WTC11 (cell line): ENCODE measurements at regions not wholly inside any gene's neighbourhood (a gene's known extent, or its start where the extent isn't known, plus 50 kb on each side); places are given as distances from the start of the nearest gene placed in this dataset.

Experiments used
- ATAC-seq: fragments of 200-7000 bp; cut with Tn5 transposase; 2 replicates; pipeline ENCODE4 v1.10.0; 2021; ENCODE audit warnings: mild to moderate bottlenecking, moderate library complexity
- CTCF ChIA-PET: fragments of 300-600 bp; sonication (Branson Sonifier 250); formaldehyde crosslinking; loops from one replicate; lab custom pipeline; 2021; ENCODE audit warnings: antibody characterized with exemption; lab: Charles Lee
- POLR2A ChIA-PET: fragments of 350-600 bp; sonication (Branson Sonifier 250); formaldehyde crosslinking; loops from one replicate; lab custom pipeline; 2021; ENCODE audit warnings: antibody characterized with exemption; lab: Charles Lee
- DNase-seq: peaks from one replicate; pipeline ENCODE4 v3.0.0; 2021; ENCODE audit warnings: low spot score
- H3K27ac Mint-ChIP-seq: 2 replicates; pipeline ENCODE4 v1.8.0; 2021; ENCODE audit warnings: mixed read lengths
- H3K27me3 Mint-ChIP-seq: 2 replicates; pipeline ENCODE4 v1.8.0; 2021; ENCODE audit warnings: low read depth, mild to moderate bottlenecking, moderate library complexity, mixed read lengths
- H3K36me3 Mint-ChIP-seq: 2 replicates; pipeline ENCODE4 v1.8.0; 2021; ENCODE audit warnings: mixed read lengths
- H3K4me1 Mint-ChIP-seq: 2 replicates; pipeline ENCODE4 v1.8.0; 2022; ENCODE audit warnings: mixed read lengths
- H3K4me3 Mint-ChIP-seq: 2 replicates; pipeline ENCODE4 v1.8.0; 2021; ENCODE audit warnings: mild to moderate bottlenecking, moderate library complexity, mixed read lengths
- H3K9me3 Mint-ChIP-seq: 2 replicates; pipeline ENCODE4 v1.8.0; 2021; ENCODE audit warnings: mixed read lengths
- CBFB ChIP-seq: sonication (generic); formaldehyde crosslinking; IDR thresholded peaks from 2 replicates; pipeline ENCODE4 v1.8.1; 2022; ENCODE audit warnings: mild to moderate bottlenecking, low read depth, missing genetic modification reagents
- CDX4 ChIP-seq: fragments of 250-450 bp; sonication (Bioruptor Pico); IDR thresholded peaks from 2 replicates; pipeline ENCODE4 v1.9.0; 2021; ENCODE audit warnings: moderate library complexity, mild to moderate bottlenecking, inconsistent platforms, borderline replicate concordance
- CREB1 ChIP-seq: sonication (generic); formaldehyde crosslinking; IDR thresholded peaks from 2 replicates; pipeline ENCODE4 v1.8.0; 2023; ENCODE audit warnings: mild to moderate bottlenecking, missing genetic modification reagents
- GRHL2 ChIP-seq: fragments of 250-450 bp; sonication (Bioruptor Pico); IDR thresholded peaks from 2 replicates; pipeline ENCODE4 v1.8.0; 2022; ENCODE audit warnings: mild to moderate bottlenecking, moderate library complexity; ENCODE audit not compliant: insufficient replicate concordance, severe bottlenecking
- GTF2I ChIP-seq: fragments of 250-450 bp; sonication (Bioruptor Pico); conservative IDR thresholded peaks from 2 replicates; pipeline ENCODE4 v1.4.0; 2021; ENCODE audit warnings: mild to moderate bottlenecking
- NFE2L1 ChIP-seq: sonication (generic); formaldehyde crosslinking; IDR thresholded peaks from 2 replicates; pipeline ENCODE4 v1.8.1; 2023; ENCODE audit warnings: missing genetic modification reagents
- NFYB ChIP-seq: sonication (generic); formaldehyde crosslinking; conservative IDR thresholded peaks from 2 replicates; pipeline ENCODE4 v1.8.0; 2022; ENCODE audit warnings: low read depth, missing genetic modification reagents
- PRRX2 ChIP-seq: fragments of 250-450 bp; sonication (Bioruptor Pico); IDR thresholded peaks from 2 replicates; pipeline ENCODE4 v1.8.0; 2021; ENCODE audit warnings: mild to moderate bottlenecking
- SMAD3 ChIP-seq: sonication (generic); formaldehyde crosslinking; IDR thresholded peaks from 2 replicates; pipeline ENCODE4 v1.8.0; 2022; ENCODE audit warnings: missing genetic modification reagents, mild to moderate bottlenecking, borderline replicate concordance
- SP1 ChIP-seq: sonication (generic); formaldehyde crosslinking; conservative IDR thresholded peaks from 2 replicates; pipeline ENCODE4 v1.8.1; 2022; ENCODE audit warnings: missing genetic modification reagents
- ZNF317 ChIP-seq: sonication (generic); formaldehyde crosslinking; IDR thresholded peaks from 2 replicates; pipeline ENCODE4 v1.8.1; 2023; ENCODE audit warnings: low read depth, mild to moderate bottlenecking, moderate library complexity, missing genetic modification reagents, borderline replicate concordance
- TF ChIP-seq, protein P1 (sequence below): sonication (generic); formaldehyde crosslinking; IDR thresholded peaks from 2 replicates; pipeline ENCODE4 v1.8.1; 2023; ENCODE audit warnings: mild to moderate bottlenecking, missing genetic modification reagents
- TF ChIP-seq, protein P2 (sequence below): sonication (generic); formaldehyde crosslinking; IDR thresholded peaks from 2 replicates; pipeline ENCODE4 v1.8.1; 2023; ENCODE audit warnings: mild to moderate bottlenecking, missing genetic modification reagents, moderate library complexity
- TF ChIP-seq, protein P3 (sequence below): sonication (generic); formaldehyde crosslinking; IDR thresholded peaks from 2 replicates; pipeline ENCODE4 v1.8.1; 2023; ENCODE audit warnings: mild to moderate bottlenecking, moderate library complexity, missing genetic modification reagents
- TF ChIP-seq, protein P4 (sequence below): fragments of 250-450 bp; sonication (Bioruptor Pico); IDR thresholded peaks from 2 replicates; pipeline ENCODE4 v1.9.0; 2021; ENCODE audit warnings: mild to moderate bottlenecking

- no peak overlapping the region for H3K27ac Mint-ChIP-seq
- POLR2A ChIA-PET: no interaction called here
These were observed 124.0 kb downstream of the RTP5 start for GRCh38 chr2:241993386-241994005.

GRCh38 chr2:241994086-241994485 is 124.6 kb downstream of the RTP5 start:
- Mint-ChIP-seq H3K36me3 (peaks cover 4% of the 10 kb centered on the region; the same call in 1 of the 2 replicates), H3K4me1 (no peaks in the 10 kb centered on the region), H3K4me3 (no peak overlapping the region), H3K27ac (no peak overlapping the region), H3K27me3 (no peaks in the 10 kb centered on the region; the same call in 1 of the 2 replicates), H3K9me3 (peaks cover 18% of the 10 kb centered on the region)
- TF ChIP-seq GTF2I (no peak), NFE2L1 (CRISPR knock-in tag) (no peak), CDX4 (CRISPR knock-in tag) (no peak), CREB1 (no peak), ZNF317 (CRISPR knock-in tag) (no peak), GRHL2 (CRISPR knock-in tag) (no peak), NFYB (CRISPR knock-in tag) (no peak)
- TF ChIP-seq, protein P1, sequence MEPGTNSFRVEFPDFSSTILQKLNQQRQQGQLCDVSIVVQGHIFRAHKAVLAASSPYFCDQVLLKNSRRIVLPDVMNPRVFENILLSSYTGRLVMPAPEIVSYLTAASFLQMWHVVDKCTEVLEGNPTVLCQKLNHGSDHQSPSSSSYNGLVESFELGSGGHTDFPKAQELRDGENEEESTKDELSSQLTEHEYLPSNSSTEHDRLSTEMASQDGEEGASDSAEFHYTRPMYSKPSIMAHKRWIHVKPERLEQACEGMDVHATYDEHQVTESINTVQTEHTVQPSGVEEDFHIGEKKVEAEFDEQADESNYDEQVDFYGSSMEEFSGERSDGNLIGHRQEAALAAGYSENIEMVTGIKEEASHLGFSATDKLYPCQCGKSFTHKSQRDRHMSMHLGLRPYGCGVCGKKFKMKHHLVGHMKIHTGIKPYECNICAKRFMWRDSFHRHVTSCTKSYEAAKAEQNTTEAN (CRISPR knock-in tag): no peak
- TF ChIP-seq, protein P2, sequence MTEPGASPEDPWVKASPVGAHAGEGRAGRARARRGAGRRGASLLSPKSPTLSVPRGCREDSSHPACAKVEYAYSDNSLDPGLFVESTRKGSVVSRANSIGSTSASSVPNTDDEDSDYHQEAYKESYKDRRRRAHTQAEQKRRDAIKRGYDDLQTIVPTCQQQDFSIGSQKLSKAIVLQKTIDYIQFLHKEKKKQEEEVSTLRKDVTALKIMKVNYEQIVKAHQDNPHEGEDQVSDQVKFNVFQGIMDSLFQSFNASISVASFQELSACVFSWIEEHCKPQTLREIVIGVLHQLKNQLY (CRISPR knock-in tag): no peak
- CTCF ChIA-PET: no interaction called here
- POLR2A ChIA-PET: no interaction called here
- DNase-seq (no peak), ATAC-seq (no peak)

More at GRCh38 chr2:241993386-241994005, 124.0 kb downstream of the RTP5 start:
- H3K9me3 Mint-ChIP-seq: peaks cover 20% of the 10 kb centered on the region
- DNase-seq: no peak
- H3K4me3 Mint-ChIP-seq: no peak overlapping the region
- peaks cover 5% of the 10 kb centered on the region; the same call in 1 of the 2 replicates for H3K36me3 Mint-ChIP-seq
- CTCF ChIA-PET: interaction anchor here (1.3 kb wide), 1 partner anchor 43 kb away, joined by 4 read pairs; no protein-coding TSS in a partner anchor
- H3K4me1 Mint-ChIP-seq: no peaks in the 10 kb centered on the region
- no peaks in the 10 kb centered on the region; the same call in 1 of the 2 replicates for H3K27me3 Mint-ChIP-seq
- ATAC-seq: no peak
- TF ChIP-seq, protein P3, sequence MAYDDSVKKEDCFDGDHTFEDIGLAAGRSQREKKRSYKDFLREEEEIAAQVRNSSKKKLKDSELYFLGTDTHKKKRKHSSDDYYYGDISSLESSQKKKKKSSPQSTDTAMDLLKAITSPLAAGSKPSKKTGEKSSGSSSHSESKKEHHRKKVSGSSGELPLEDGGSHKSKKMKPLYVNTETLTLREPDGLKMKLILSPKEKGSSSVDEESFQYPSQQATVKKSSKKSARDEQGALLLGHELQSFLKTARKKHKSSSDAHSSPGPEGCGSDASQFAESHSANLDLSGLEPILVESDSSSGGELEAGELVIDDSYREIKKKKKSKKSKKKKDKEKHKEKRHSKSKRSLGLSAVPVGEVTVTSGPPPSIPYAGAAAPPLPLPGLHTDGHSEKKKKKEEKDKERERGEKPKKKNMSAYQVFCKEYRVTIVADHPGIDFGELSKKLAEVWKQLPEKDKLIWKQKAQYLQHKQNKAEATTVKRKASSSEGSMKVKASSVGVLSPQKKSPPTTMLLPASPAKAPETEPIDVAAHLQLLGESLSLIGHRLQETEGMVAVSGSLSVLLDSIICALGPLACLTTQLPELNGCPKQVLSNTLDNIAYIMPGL (CRISPR knock-in tag): no peak
- TF ChIP-seq, protein P4, sequence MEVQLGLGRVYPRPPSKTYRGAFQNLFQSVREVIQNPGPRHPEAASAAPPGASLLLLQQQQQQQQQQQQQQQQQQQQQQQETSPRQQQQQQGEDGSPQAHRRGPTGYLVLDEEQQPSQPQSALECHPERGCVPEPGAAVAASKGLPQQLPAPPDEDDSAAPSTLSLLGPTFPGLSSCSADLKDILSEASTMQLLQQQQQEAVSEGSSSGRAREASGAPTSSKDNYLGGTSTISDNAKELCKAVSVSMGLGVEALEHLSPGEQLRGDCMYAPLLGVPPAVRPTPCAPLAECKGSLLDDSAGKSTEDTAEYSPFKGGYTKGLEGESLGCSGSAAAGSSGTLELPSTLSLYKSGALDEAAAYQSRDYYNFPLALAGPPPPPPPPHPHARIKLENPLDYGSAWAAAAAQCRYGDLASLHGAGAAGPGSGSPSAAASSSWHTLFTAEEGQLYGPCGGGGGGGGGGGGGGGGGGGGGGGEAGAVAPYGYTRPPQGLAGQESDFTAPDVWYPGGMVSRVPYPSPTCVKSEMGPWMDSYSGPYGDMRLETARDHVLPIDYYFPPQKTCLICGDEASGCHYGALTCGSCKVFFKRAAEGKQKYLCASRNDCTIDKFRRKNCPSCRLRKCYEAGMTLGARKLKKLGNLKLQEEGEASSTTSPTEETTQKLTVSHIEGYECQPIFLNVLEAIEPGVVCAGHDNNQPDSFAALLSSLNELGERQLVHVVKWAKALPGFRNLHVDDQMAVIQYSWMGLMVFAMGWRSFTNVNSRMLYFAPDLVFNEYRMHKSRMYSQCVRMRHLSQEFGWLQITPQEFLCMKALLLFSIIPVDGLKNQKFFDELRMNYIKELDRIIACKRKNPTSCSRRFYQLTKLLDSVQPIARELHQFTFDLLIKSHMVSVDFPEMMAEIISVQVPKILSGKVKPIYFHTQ (CRISPR knock-in tag): no peak
- TF ChIP-seq PRRX2 (CRISPR knock-in tag): no peak
- TF ChIP-seq CBFB: no peak
- no peak for TF ChIP-seq SMAD3 (CRISPR knock-in tag)
- no peak for TF ChIP-seq SP1 (CRISPR knock-in tag)
